CD4-positive, alpha-beta memory T cell (primary cell): ENCODE measurements at regions not wholly inside any gene's neighbourhood (a gene's known extent, or its start where the extent isn't known, plus 50 kb on each side); places are given as distances from the start of the nearest gene placed in this dataset.
"Not testable (repeated sequence)": the region's sequence is repeated elsewhere in the genome, so short reads cannot be mapped to it uniquely, and the experiment has no call there.

Experiments used
- CTCF ChIA-PET: fragments of 350-600 bp; sonication (Branson Sonifier 250); formaldehyde crosslinking; loops from one replicate; lab custom pipeline; 2021; ENCODE audit warnings: inconsistent platforms; ENCODE audit not compliant: partially characterized antibody; lab: Charles Lee
- POLR2A ChIA-PET: fragments of 350-600 bp; sonication (Branson Sonifier 250); formaldehyde crosslinking; loops from one replicate; lab custom pipeline; 2021; ENCODE audit not compliant: partially characterized antibody; lab: Charles Lee
- DNase-seq, 5 donors: peaks; one replicate each; pipeline versions ENCODE4 v3.0.0 to v3.0.0-alpha.2; 2020 to 2022; ENCODE audit warnings: mixed read lengths in 1 of 5
- H3K27ac ChIP-seq: one replicate; pipeline ENCODE4 v1.7.0; 2013; ENCODE audit warnings: low read depth, low read length
- H3K27me3 ChIP-seq: 2 replicates; pipeline ENCODE4 v1.7.0; 2013; ENCODE audit warnings: mild to moderate bottlenecking, low read length, moderate library complexity; ENCODE audit not compliant: insufficient read depth
- H3K36me3 ChIP-seq: 2 replicates; pipeline ENCODE4 v1.7.0; 2013; ENCODE audit warnings: mild to moderate bottlenecking, low read length, moderate library complexity; ENCODE audit not compliant: insufficient read depth
- H3K4me1 ChIP-seq: 2 replicates; pipeline ENCODE4 v1.7.0; 2013; ENCODE audit warnings: mild to moderate bottlenecking, low read length, moderate library complexity; ENCODE audit not compliant: insufficient read depth
- H3K4me3 ChIP-seq, 2 donors: one replicate each; pipeline ENCODE4 v1.7.0; 2013; ENCODE audit warnings: low read length in 2 of 2, mild to moderate bottlenecking in 1 of 2
- H3K9me3 ChIP-seq, 2 donors: one replicate each; pipeline ENCODE4 v1.7.0; 2013; ENCODE audit warnings: low read length in 2 of 2, control low read depth in 1 of 2; ENCODE audit not compliant: control insufficient read depth in 1 of 2
- H3K27ac Mint-ChIP-seq, 7 donors: one replicate each; pipeline ENCODE4 v1.8.0; 2020 to 2021; ENCODE audit warnings: mixed read lengths in 7 of 7, mild to moderate bottlenecking in 6 of 7, inconsistent platforms in 3 of 7, moderate library complexity in 3 of 7
- H3K27me3 Mint-ChIP-seq, 2 donors: one replicate each; pipeline ENCODE4 v1.8.0; 2020 to 2021; ENCODE audit warnings: mixed read lengths in 2 of 2
- H3K36me3 Mint-ChIP-seq, 2 donors: one replicate each; pipeline ENCODE4 v1.8.0; 2020 to 2021; ENCODE audit warnings: mixed read lengths in 2 of 2, inconsistent platforms in 1 of 2, mild to moderate bottlenecking in 1 of 2
- H3K4me1 Mint-ChIP-seq, 4 donors: one replicate each; pipeline ENCODE4 v1.8.0; 2020 to 2021; ENCODE audit warnings: mixed read lengths in 4 of 4, mild to moderate bottlenecking in 1 of 4
- H3K4me3 Mint-ChIP-seq, 8 donors: one replicate each; pipeline ENCODE4 v1.8.0; 2020 to 2021; ENCODE audit warnings: mixed read lengths in 8 of 8, mild to moderate bottlenecking in 7 of 8, moderate library complexity in 6 of 8, inconsistent platforms in 3 of 8
- H3K9me3 Mint-ChIP-seq, 8 donors: one replicate each; pipeline ENCODE4 v1.8.0; 2020 to 2021; ENCODE audit warnings: mixed read lengths in 8 of 8, mild to moderate bottlenecking in 5 of 8, inconsistent platforms in 3 of 8, moderate library complexity in 1 of 8
- intact Hi-C: fragments of 100-400 bp; cut with micrococcal nuclease; formaldehyde crosslinking; loops from one replicate; pipeline ENCODE4 v1.15.1; 2023

- Mint-ChIP-seq H3K9me3 (peaks cover 0 to 77% (median 46%) of the 10 kb centered on the region in 8 donors), H3K36me3 (peaks cover 0 to 2% of the 10 kb centered on the region in 2 donors)
- POLR2A ChIA-PET = no interaction called here
These were observed 74.5 kb upstream of the ZNF184 start for GRCh38 chr6:27547157-27548075.

GRCh38 chr6:27546522-27546921, 73.6 kb upstream of the ZNF184 start:
- H3K36me3 ChIP-seq = no peaks in the 10 kb centered on the region
- no peak overlapping the region for H3K27ac ChIP-seq
- peaks cover 14% of the 10 kb centered on the region for H3K4me1 ChIP-seq
- ChIA-PET CTCF (no interaction called here), POLR2A (no interaction called here)
- Mint-ChIP-seq H3K27me3 (peaks cover 76 to 82% of the 10 kb centered on the region in 2 donors), H3K36me3 (peaks cover 0 to under 1% of the 10 kb centered on the region in 2 donors), H3K9me3 (peaks cover 0 to 79% (median 47%) of the 10 kb centered on the region in 8 donors), H3K4me3 (no peak overlapping the region), H3K4me1 (peaks cover 0 to 14% (median 10%) of the 10 kb centered on the region in 4 donors), H3K27ac (no peak overlapping the region)
- H3K9me3 ChIP-seq = peaks cover 0 to 2% of the 10 kb centered on the region in 2 donors
- DNase-seq = no peak
- H3K27me3 ChIP-seq = peaks cover 72% of the 10 kb centered on the region
- intact Hi-C loops = loop anchor here (10.0 kb wide), 1 partner anchor 128 kb away; no protein-coding TSS in a partner anchor
- no peak overlapping the region for H3K4me3 ChIP-seq

More at GRCh38 chr6:27547157-27548075, 74.5 kb upstream of the ZNF184 start:
- peak overlapping the region in 2 of 7 donors; percentile 44 to 48 for H3K27ac Mint-ChIP-seq
- no peak overlapping the region for H3K27ac ChIP-seq
- H3K9me3 ChIP-seq = peaks cover 0 to 2% of the 10 kb centered on the region in 2 donors
- no peaks in the 10 kb centered on the region for H3K36me3 ChIP-seq
- no peak overlapping the region for H3K4me3 Mint-ChIP-seq
- peaks cover 70% of the 10 kb centered on the region for H3K27me3 ChIP-seq
- peaks cover 0 to 14% (median 10%) of the 10 kb centered on the region in 4 donors for H3K4me1 Mint-ChIP-seq
- H3K4me3 ChIP-seq = no peak overlapping the region
- peaks cover 70 to 79% of the 10 kb centered on the region in 2 donors for H3K27me3 Mint-ChIP-seq
- no peak for DNase-seq
- intact Hi-C loops = loop anchor here (10.0 kb wide), 1 partner anchor 127 kb away; no protein-coding TSS in a partner anchor
- peaks cover 14% of the 10 kb centered on the region for H3K4me1 ChIP-seq
- CTCF ChIA-PET = no interaction called here

- H3K36me3 ChIP-seq = no peaks in the 10 kb centered on the region
- peaks cover 0 to 2% of the 10 kb centered on the region in 2 donors for H3K9me3 ChIP-seq
- H3K4me3 ChIP-seq = no peak overlapping the region
- Mint-ChIP-seq H3K27me3 (peaks cover 77 to 79% of the 10 kb centered on the region in 2 donors), H3K27ac (peak overlapping the region in 3 of 7 donors; percentile 10 to 36 (median 35)), H3K4me3 (peak overlapping the region in 4 of 8 donors; percentile 27 to 40 (median 32)), H3K36me3 (no peaks in the 10 kb centered on the region), H3K9me3 (peaks cover 0 to 77% (median 42%) of the 10 kb centered on the region in 8 donors), H3K4me1 (peaks cover 0 to 14% (median 10%) of the 10 kb centered on the region in 4 donors)
- no peak overlapping the region for H3K27ac ChIP-seq
- peaks cover 14% of the 10 kb centered on the region for H3K4me1 ChIP-seq
- DNase-seq = no peak
- intact Hi-C loops = loop anchor here (10.0 kb wide), 1 partner anchor 129 kb away; no protein-coding TSS in a partner anchor
- peaks cover 64% of the 10 kb centered on the region for H3K27me3 ChIP-seq
- ChIA-PET CTCF (no interaction called here), POLR2A (no interaction called here)
These were observed 72.6 kb upstream of the ZNF184 start for GRCh38 chr6:27545271-27546046.

- CTCF ChIA-PET = no interaction called here
These were observed 71.8 kb upstream of the ZNF184 start for GRCh38 chr6:27544612-27545260.

GRCh38 chr6:27544135-27544534, 71.2 kb upstream of the ZNF184 start:
- peaks cover 64% of the 10 kb centered on the region for H3K27me3 ChIP-seq
- intact Hi-C loops = loop anchor here (10.0 kb wide), 1 partner anchor 131 kb away; no protein-coding TSS in a partner anchor
- peaks cover 0 to 14% (median 10%) of the 10 kb centered on the region in 4 donors for H3K4me1 Mint-ChIP-seq
- POLR2A ChIA-PET, H3K4me3 ChIP-seq, H3K27ac ChIP-seq, DNase-seq, H3K36me3 Mint-ChIP-seq, H3K9me3 ChIP-seq, H3K27ac Mint-ChIP-seq, CTCF ChIA-PET, H3K36me3 ChIP-seq: not testable (repeated sequence)
- H3K4me1 ChIP-seq = peaks cover 14% of the 10 kb centered on the region
- H3K27me3 Mint-ChIP-seq = peaks cover 76 to 77% of the 10 kb centered on the region in 2 donors
- peak overlapping the region in 1 of 8 donors; percentile 53 for H3K4me3 Mint-ChIP-seq
- peaks cover 0 to 72% (median 41%) of the 10 kb centered on the region in 8 donors for H3K9me3 Mint-ChIP-seq

More at GRCh38 chr6:27544612-27545260, 71.8 kb upstream of the ZNF184 start:
- Histone ChIP-seq H3K27ac (no peak overlapping the region), H3K9me3 (peaks cover 0 to 2% of the 10 kb centered on the region in 2 donors), H3K36me3 (no peaks in the 10 kb centered on the region), H3K27me3 (peaks cover 64% of the 10 kb centered on the region), H3K4me3 (no peak overlapping the region), H3K4me1 (peaks cover 14% of the 10 kb centered on the region)
- H3K4me1 Mint-ChIP-seq = peaks cover 0 to 14% (median 10%) of the 10 kb centered on the region in 4 donors
- POLR2A ChIA-PET = no interaction called here
- peak overlapping the region in 4 of 8 donors; percentile 25 to 61 (median 46) for H3K4me3 Mint-ChIP-seq
- H3K36me3 Mint-ChIP-seq = no peaks in the 10 kb centered on the region
- no peak for DNase-seq
- H3K27me3 Mint-ChIP-seq = peaks cover 74% of the 10 kb centered on the region in 2 donors
- H3K27ac Mint-ChIP-seq = peak overlapping the region in 3 of 7 donors; percentile 10 to 35 (median 26)
- H3K9me3 Mint-ChIP-seq = peaks cover 0 to 72% (median 40%) of the 10 kb centered on the region in 8 donors
- intact Hi-C loops = loop anchor here (10.0 kb wide), 1 partner anchor 130 kb away; no protein-coding TSS in a partner anchor

GRCh38 chr6:27542485-27542884, 69.6 kb upstream of the ZNF184 start:
- H3K9me3 Mint-ChIP-seq = peaks cover 0 to 62% (median 35%) of the 10 kb centered on the region in 8 donors
- no peak overlapping the region for H3K27ac ChIP-seq
- ChIA-PET POLR2A (no interaction called here), CTCF (no interaction called here)
- peaks cover 50% of the 10 kb centered on the region for H3K27me3 ChIP-seq
- peaks cover 71 to 75% of the 10 kb centered on the region in 2 donors for H3K27me3 Mint-ChIP-seq
- peaks cover 0 to 2% of the 10 kb centered on the region in 2 donors for H3K9me3 ChIP-seq
- H3K36me3 ChIP-seq = no peaks in the 10 kb centered on the region
- intact Hi-C loops = loop anchor here (10.0 kb wide), 1 partner anchor 132 kb away; no protein-coding TSS in a partner anchor
- H3K27ac Mint-ChIP-seq = no peak overlapping the region
- peaks cover 0 to 14% (median 10%) of the 10 kb centered on the region in 4 donors for H3K4me1 Mint-ChIP-seq
- H3K4me3 ChIP-seq = no peak overlapping the region
- no peak for DNase-seq
- H3K4me3 Mint-ChIP-seq = no peak overlapping the region
- no peaks in the 10 kb centered on the region for H3K36me3 Mint-ChIP-seq
- H3K4me1 ChIP-seq = peaks cover 14% of the 10 kb centered on the region
